Suprapubic skin (tissue), 4 donors: ENCODE measurements at regions not wholly inside any gene's neighbourhood (a gene's known extent, or its start where the extent isn't known, plus 50 kb on each side); places are given as distances from the start of the nearest gene placed in this dataset.

Experiments
- EP300 ChIP-seq: sonication (generic); formaldehyde crosslinking; IDR thresholded peaks from one replicate; pipeline ENCODE4 v1.6.1; 2017; ENCODE audit warnings: antibody characterized with exemption
- POLR2A ChIP-seq, 2 donors: fragments of 450-650 bp; IDR thresholded peaks; one replicate each; pipeline ENCODE4 v1.6.1; 2017; ENCODE audit warnings: antibody characterized with exemption in 2 of 2, mild to moderate bottlenecking in 2 of 2, moderate library complexity in 2 of 2
- POLR2AphosphoS5 ChIP-seq, 3 donors: sonication (generic); formaldehyde crosslinking; IDR thresholded peaks; one replicate each; pipeline ENCODE4 v1.6.1; 2017; ENCODE audit warnings: antibody characterized with exemption in 3 of 3
- TF ChIP-seq, protein P1 (sequence below), 2 donors: fragments of 200-600 bp in 1 of 2; fragments of 450-650 bp in 1 of 2; sonication (generic) in 1 of 2; IDR thresholded peaks; one replicate each; pipeline ENCODE4 v1.5.1; 2016 to 2019; ENCODE audit warnings: antibody characterized with exemption in 2 of 2, mild to moderate bottlenecking in 1 of 2, moderate library complexity in 1 of 2

DNA sequence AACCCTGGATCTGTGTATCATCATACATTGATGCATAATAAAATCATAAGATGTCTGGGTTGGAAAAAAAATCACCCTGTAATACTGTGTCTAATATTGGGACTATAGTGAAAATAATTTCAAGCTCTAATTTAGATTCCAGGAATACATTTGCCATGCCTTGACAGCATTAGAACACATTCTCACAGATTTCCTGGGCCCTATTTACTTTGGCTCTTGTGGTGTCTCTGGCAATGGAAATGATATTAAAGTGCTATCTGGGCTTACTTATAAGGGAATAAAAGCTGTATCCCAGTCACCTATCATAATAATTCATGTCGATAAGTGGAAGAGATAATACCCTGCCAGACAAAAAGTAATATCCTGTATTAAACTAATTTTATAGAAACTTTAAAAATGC is 472.0 kb downstream of the ZPLD1 start:
- TF ChIP-seq, protein P1, sequence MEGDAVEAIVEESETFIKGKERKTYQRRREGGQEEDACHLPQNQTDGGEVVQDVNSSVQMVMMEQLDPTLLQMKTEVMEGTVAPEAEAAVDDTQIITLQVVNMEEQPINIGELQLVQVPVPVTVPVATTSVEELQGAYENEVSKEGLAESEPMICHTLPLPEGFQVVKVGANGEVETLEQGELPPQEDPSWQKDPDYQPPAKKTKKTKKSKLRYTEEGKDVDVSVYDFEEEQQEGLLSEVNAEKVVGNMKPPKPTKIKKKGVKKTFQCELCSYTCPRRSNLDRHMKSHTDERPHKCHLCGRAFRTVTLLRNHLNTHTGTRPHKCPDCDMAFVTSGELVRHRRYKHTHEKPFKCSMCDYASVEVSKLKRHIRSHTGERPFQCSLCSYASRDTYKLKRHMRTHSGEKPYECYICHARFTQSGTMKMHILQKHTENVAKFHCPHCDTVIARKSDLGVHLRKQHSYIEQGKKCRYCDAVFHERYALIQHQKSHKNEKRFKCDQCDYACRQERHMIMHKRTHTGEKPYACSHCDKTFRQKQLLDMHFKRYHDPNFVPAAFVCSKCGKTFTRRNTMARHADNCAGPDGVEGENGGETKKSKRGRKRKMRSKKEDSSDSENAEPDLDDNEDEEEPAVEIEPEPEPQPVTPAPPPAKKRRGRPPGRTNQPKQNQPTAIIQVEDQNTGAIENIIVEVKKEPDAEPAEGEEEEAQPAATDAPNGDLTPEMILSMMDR (IDR thresholded peaks at IDR 0.05), result no peak
- TF ChIP-seq POLR2A (IDR thresholded peaks at IDR 0.05) (no peak), POLR2AphosphoS5 (IDR thresholded peaks at IDR 0.05) (no peak), EP300 (no peak)
